HCT116 (cell line): ENCODE measurements at regions not wholly inside any gene's neighbourhood (a gene's known extent, or its start where the extent isn't known, plus 50 kb on each side); places are given as distances from the start of the nearest gene placed in this dataset.

ENCODE experiments used
- ATAC-seq: fragments of 200-7000 bp; cut with Tn5 transposase; 2 replicates; pipeline ENCODE4 v1.9.1; 2020; ENCODE audit warnings: mild to moderate bottlenecking, moderate library complexity
- BruUV-seq: library from RNA; stranded (reverse); fragments of 400-500 nt; replicated peaks from 2 replicates; lab custom pipeline; 2021; lab: Mats Ljungman, UMichigan
- CTCF ChIA-PET: fragments of 300-600 bp; sonication (Branson Sonifier 250); formaldehyde crosslinking; loops from one replicate; lab custom pipeline; 2021; ENCODE audit warnings: antibody characterized with exemption; lab: Charles Lee
- POLR2A ChIA-PET: fragments of 300-600, 350-600 bp; sonication (Branson Sonifier 250); formaldehyde crosslinking; loops from one replicate; lab custom pipeline; 2021; ENCODE audit warnings: antibody characterized with exemption; lab: Charles Lee
- RAD21 ChIA-PET, 2 experiments: fragments of 300-600 bp; sonication (Branson Sonifier 250); formaldehyde crosslinking; loops; one replicate each; lab custom pipeline; 2023; ENCODE audit warnings: low total read pairs in 2 of 2; ENCODE audit not compliant: uncharacterized antibody in 2 of 2, unreplicated experiment in 2 of 2, low non-redundant PET in 1 of 2; lab: Charles Lee
- DNase-seq: peaks from one replicate; pipeline ENCODE4 v3.0.0-alpha.2; 2010; ENCODE audit warnings: low read depth, low spot score
- H2AFZ ChIP-seq: fragments of 200-600 bp; shearing (Covaris generic), sonication (generic); 2 replicates; pipeline ENCODE4 v1.6.1; 2017; ENCODE audit warnings: low read depth, mixed run types, mixed read lengths, antibody characterized with exemption, low read length; ENCODE audit not compliant: poor library complexity, severe bottlenecking
- H3K27ac ChIP-seq: 2 replicates; pipeline ENCODE4 v1.5.1; 2012; ENCODE audit warnings: low read depth, low read length
- H3K27me3 ChIP-seq: fragments of 200-600 bp; sonication (generic); 2 replicates; pipeline ENCODE4 v1.6.1; 2016; ENCODE audit warnings: mixed run types, low read length, mixed read lengths; ENCODE audit not compliant: insufficient read depth
- H3K36me3 ChIP-seq, 2 experiments: fragments of 200-500 bp in 1 of 2; fragments of 200-600 bp in 1 of 2; sonication (Bioruptor generic) in 1 of 2; sonication (generic) in 1 of 2; 2 replicates each; pipeline versions ENCODE4 v1.5.1 to v1.6.1; 2014 to 2016; ENCODE audit warnings: low read length in 2 of 2, inconsistent platforms in 1 of 2, mixed read lengths in 1 of 2, mixed run types in 1 of 2; ENCODE audit not compliant: insufficient read depth in 2 of 2, control insufficient read depth in 1 of 2
- H3K4me1 ChIP-seq, 2 experiments: fragments of 200-600 bp in 1 of 2; sonication (generic) in 1 of 2; 2 replicates each; pipeline versions ENCODE4 v1.5.1 to v1.6.1; 2012 to 2017; ENCODE audit warnings: low read length in 2 of 2, inconsistent platforms in 1 of 2, mild to moderate bottlenecking in 1 of 2, mixed read lengths in 1 of 2, mixed run types in 1 of 2, moderate library complexity in 1 of 2; ENCODE audit not compliant: insufficient read depth in 2 of 2, control insufficient read depth in 1 of 2
- H3K4me2 ChIP-seq: fragments of 200-600 bp; sonication (generic); 2 replicates; pipeline ENCODE4 v1.6.1; 2017; ENCODE audit warnings: mixed run types, low read length, mixed read lengths
- H3K4me3 ChIP-seq, 2 experiments: fragments of 200-600 bp in 1 of 2; sonication (generic) in 1 of 2; replicated peaks in 1 of 2; 2 replicates each; pipeline ENCODE4 v1.5.1; 2011 to 2016; ENCODE audit warnings: low read length in 2 of 2, control low read depth in 1 of 2, low read depth in 1 of 2, mild to moderate bottlenecking in 1 of 2, mixed read lengths in 1 of 2, mixed run types in 1 of 2
- H3K79me2 ChIP-seq: fragments of 200-600 bp; sonication (generic); 2 replicates; pipeline ENCODE4 v1.6.1; 2017; ENCODE audit warnings: mild to moderate bottlenecking, mixed run types, low read length, moderate library complexity, mixed read lengths; ENCODE audit not compliant: insufficient read depth
- H3K9ac ChIP-seq: fragments of 200-600 bp; sonication (generic); 2 replicates; pipeline ENCODE4 v1.6.1; 2016; ENCODE audit warnings: low read length, mixed read lengths
- H3K9me2 ChIP-seq: fragments of 200-600 bp; sonication (generic), shearing (Covaris generic); 2 replicates; pipeline ENCODE4 v1.6.1; 2017; ENCODE audit warnings: mixed run types, mild to moderate bottlenecking, moderate library complexity; ENCODE audit not compliant: insufficient read depth
- H3K9me3 ChIP-seq, 2 experiments: fragments of 200-500 bp in 1 of 2; fragments of 200-600 bp in 1 of 2; sonication (Bioruptor generic) in 1 of 2; sonication (generic) in 1 of 2; 2 replicates each; pipeline ENCODE4 v1.6.1; 2014 to 2017; ENCODE audit warnings: low read length in 2 of 2, mixed read lengths in 2 of 2, inconsistent platforms in 1 of 2, low read depth in 1 of 2, mild to moderate bottlenecking in 1 of 2, mixed run types in 1 of 2, moderate library complexity in 1 of 2; ENCODE audit not compliant: control insufficient read depth in 1 of 2, insufficient read depth in 1 of 2
- H4K20me1 ChIP-seq: fragments of 200-600 bp; sonication (generic), shearing (Covaris generic); 2 replicates; pipeline ENCODE4 v1.6.1; 2017; ENCODE audit warnings: mixed run types, mild to moderate bottlenecking, moderate library complexity; ENCODE audit not compliant: insufficient read depth
- CBX3 ChIP-seq: IDR thresholded peaks from 2 replicates; pipeline ENCODE4 v1.6.1; 2012; ENCODE audit warnings: low read depth
- CEBPB ChIP-seq: IDR thresholded peaks from 2 replicates; pipeline ENCODE4 v1.6.1; 2012; ENCODE audit warnings: low read depth
- EGR1 ChIP-seq: IDR thresholded peaks from 2 replicates; pipeline ENCODE4 v1.6.1; 2012; ENCODE audit warnings: low read depth
- ELF1 ChIP-seq: IDR thresholded peaks from 2 replicates; pipeline ENCODE4 v1.6.1; 2012; ENCODE audit warnings: low read depth, borderline replicate concordance
- EZH2 ChIP-seq: fragments of 200-600 bp; sonication (generic); IDR thresholded peaks from 2 replicates; pipeline ENCODE4 v1.6.1; 2017; ENCODE audit warnings: antibody characterized with exemption, mixed run types
- EZH2phosphoT487 ChIP-seq: fragments of 200-600 bp; IDR thresholded peaks from 2 replicates; pipeline ENCODE4 v1.6.1; 2018; ENCODE audit warnings: antibody characterized with exemption, borderline replicate concordance
- POLR2A ChIP-seq: IDR thresholded peaks from 2 replicates; pipeline ENCODE4 v1.7.0; 2011; ENCODE audit warnings: borderline replicate concordance; ENCODE audit not compliant: insufficient read depth, insufficient read length; ENCODE audit errors: extremely low read depth
- POLR2AphosphoS5 ChIP-seq: IDR thresholded peaks from 2 replicates; pipeline ENCODE4 v1.6.1; 2011; ENCODE audit warnings: mild to moderate bottlenecking, low read depth, low read length, moderate library complexity
- SIN3A ChIP-seq: IDR thresholded peaks from 2 replicates; pipeline ENCODE4 v1.6.1; 2012; ENCODE audit warnings: low read depth
- SRF ChIP-seq: IDR thresholded peaks from 2 replicates; pipeline ENCODE4 v1.6.1; 2012; ENCODE audit warnings: low read depth
- ZFX ChIP-seq: fragments of 450-650 bp; IDR thresholded peaks from 2 replicates; pipeline ENCODE4 v1.6.1; 2017
- ZNF274 ChIP-seq: fragments of 200-500 bp; sonication (Bioruptor generic); IDR thresholded peaks from 2 replicates; pipeline ENCODE4 v1.6.1; 2014; ENCODE audit warnings: mild to moderate bottlenecking, low read depth, low read length, inconsistent platforms
- intact Hi-C: fragments of 100-400 bp; cut with micrococcal nuclease; formaldehyde crosslinking; loops from 2 replicates; pipeline ENCODE4 v1.10.0; 2022
- TF ChIP-seq, protein P1 (sequence below): IDR thresholded peaks from 2 replicates; pipeline ENCODE4 v1.6.1; 2011; ENCODE audit warnings: mild to moderate bottlenecking, low read length, moderate library complexity; ENCODE audit not compliant: insufficient replicate concordance; ENCODE audit errors: extremely low read depth
- TF ChIP-seq, protein P2 (sequence below), 3 experiments: fragments of 200-600 bp in 1 of 3; sonication (generic) in 1 of 3; IDR thresholded peaks in 2 of 3; conservative IDR thresholded peaks in 1 of 3; 2 replicates each; pipeline ENCODE4 v1.5.1; 2012 to 2017; ENCODE audit warnings: low read depth in 2 of 3, low read length in 2 of 3, antibody characterized with exemption in 1 of 3, borderline replicate concordance in 1 of 3, control low read depth in 1 of 3, mild to moderate bottlenecking in 1 of 3, mixed read lengths in 1 of 3, mixed run types in 1 of 3, moderate library complexity in 1 of 3; ENCODE audit not compliant: insufficient read depth in 1 of 3
- TF ChIP-seq, protein P3 (sequence below): IDR thresholded peaks from 2 replicates; pipeline ENCODE4 v1.6.1; 2012

DNA sequence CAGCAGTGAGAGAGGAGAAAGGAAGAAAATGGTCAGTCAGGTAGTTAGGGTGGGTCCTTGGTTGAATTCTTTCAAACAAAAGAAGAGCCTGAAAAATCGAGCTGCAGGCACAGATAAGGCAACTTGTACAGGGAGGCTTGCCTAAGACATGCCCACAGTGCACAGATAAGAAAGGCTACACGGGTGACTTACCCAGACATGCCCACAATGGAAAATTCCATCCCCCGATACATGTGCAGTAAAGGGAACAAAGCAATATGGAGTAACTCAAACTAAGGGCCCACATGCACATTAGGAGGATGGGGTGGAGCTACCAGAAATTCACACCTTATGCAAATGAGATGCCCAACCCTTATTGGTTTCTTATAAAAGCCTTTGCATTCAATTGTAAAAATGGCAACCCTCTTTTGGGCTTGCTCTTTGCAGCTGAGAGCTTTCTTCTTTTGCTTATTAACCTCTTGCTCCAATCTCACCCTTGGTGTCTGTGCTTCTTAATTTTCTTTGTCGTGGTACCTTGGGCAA is 110.3 kb upstream of the RMP24 start:
- Histone ChIP-seq H3K9me2 (no peaks in the 10 kb centered on the region), H3K9ac (no peak overlapping the region), H3K4me3 (no peak overlapping the region), H3K36me3 (no peaks in the 10 kb centered on the region), H3K4me2 (no peak overlapping the region), H3K4me1 (no peaks in the 10 kb centered on the region), H2AFZ (no peak overlapping the region), H4K20me1 (no peaks in the 10 kb centered on the region), H3K27ac (no peak overlapping the region), H3K27me3 (peaks cover 3% of the 10 kb centered on the region; the same call in 1 of the 2 replicates), H3K9me3 (no peaks in the 10 kb centered on the region), H3K79me2 (no peaks in the 10 kb centered on the region)
- ChIA-PET RAD21 (no interaction called here), CTCF (no interaction called here), POLR2A (no interaction called here)
- DNase-seq, result no peak
- TF ChIP-seq EZH2phosphoT487, result no peak
- TF ChIP-seq ZNF274, result no peak
- no peak for TF ChIP-seq SRF
- no peak for TF ChIP-seq EGR1
- TF ChIP-seq CEBPB, result no peak
- TF ChIP-seq, protein P1, sequence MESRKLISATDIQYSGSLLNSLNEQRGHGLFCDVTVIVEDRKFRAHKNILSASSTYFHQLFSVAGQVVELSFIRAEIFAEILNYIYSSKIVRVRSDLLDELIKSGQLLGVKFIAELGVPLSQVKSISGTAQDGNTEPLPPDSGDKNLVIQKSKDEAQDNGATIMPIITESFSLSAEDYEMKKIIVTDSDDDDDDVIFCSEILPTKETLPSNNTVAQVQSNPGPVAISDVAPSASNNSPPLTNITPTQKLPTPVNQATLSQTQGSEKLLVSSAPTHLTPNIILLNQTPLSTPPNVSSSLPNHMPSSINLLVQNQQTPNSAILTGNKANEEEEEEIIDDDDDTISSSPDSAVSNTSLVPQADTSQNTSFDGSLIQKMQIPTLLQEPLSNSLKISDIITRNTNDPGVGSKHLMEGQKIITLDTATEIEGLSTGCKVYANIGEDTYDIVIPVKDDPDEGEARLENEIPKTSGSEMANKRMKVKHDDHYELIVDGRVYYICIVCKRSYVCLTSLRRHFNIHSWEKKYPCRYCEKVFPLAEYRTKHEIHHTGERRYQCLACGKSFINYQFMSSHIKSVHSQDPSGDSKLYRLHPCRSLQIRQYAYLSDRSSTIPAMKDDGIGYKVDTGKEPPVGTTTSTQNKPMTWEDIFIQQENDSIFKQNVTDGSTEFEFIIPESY, result no peak
- no peak for TF ChIP-seq CBX3
- TF ChIP-seq ZFX, result no peak
- TF ChIP-seq ELF1, result no peak
- no peak for TF ChIP-seq EZH2
- TF ChIP-seq, protein P2, sequence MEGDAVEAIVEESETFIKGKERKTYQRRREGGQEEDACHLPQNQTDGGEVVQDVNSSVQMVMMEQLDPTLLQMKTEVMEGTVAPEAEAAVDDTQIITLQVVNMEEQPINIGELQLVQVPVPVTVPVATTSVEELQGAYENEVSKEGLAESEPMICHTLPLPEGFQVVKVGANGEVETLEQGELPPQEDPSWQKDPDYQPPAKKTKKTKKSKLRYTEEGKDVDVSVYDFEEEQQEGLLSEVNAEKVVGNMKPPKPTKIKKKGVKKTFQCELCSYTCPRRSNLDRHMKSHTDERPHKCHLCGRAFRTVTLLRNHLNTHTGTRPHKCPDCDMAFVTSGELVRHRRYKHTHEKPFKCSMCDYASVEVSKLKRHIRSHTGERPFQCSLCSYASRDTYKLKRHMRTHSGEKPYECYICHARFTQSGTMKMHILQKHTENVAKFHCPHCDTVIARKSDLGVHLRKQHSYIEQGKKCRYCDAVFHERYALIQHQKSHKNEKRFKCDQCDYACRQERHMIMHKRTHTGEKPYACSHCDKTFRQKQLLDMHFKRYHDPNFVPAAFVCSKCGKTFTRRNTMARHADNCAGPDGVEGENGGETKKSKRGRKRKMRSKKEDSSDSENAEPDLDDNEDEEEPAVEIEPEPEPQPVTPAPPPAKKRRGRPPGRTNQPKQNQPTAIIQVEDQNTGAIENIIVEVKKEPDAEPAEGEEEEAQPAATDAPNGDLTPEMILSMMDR (IDR thresholded peaks at IDR 0.05 in 2 of 3, conservative IDR thresholded peaks at IDR 0.05 in 1 of 3; ENCODE audit: borderline replicate concordance in 1 of 3, insufficient read depth in 1 of 3, low read depth in 2 of 3, low read length in 2 of 3), result no peak
- TF ChIP-seq, protein P3, sequence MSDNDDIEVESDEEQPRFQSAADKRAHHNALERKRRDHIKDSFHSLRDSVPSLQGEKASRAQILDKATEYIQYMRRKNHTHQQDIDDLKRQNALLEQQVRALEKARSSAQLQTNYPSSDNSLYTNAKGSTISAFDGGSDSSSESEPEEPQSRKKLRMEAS, result no peak
- no peak for TF ChIP-seq POLR2A
- no peak for TF ChIP-seq SIN3A
- no peak for TF ChIP-seq POLR2AphosphoS5
- intact Hi-C loops, result no loop called here
- BruUV-seq, result no TSS peak
- no peak; the same call in 1 of the 2 replicates for ATAC-seq
